ENCODE measurements at regions not wholly inside any gene's neighbourhood (a gene's known extent, or its start where the extent isn't known, plus 50 kb on each side); places are given as distances from the start of the nearest gene placed in this dataset.

- H3K27ac Mint-ChIP-seq: no peak overlapping the region
- no CpG with 5 or more reads among the region's 1 CpG for WGBS (ENCODE audit: insufficient coverage)
Measured at GRCh38 chr4:31298737-31299136, 578.6 kb downstream of the PCDH7 start.

GRCh38 chr4:31307029-31307428 is 586.9 kb downstream of the PCDH7 start:
- Mint-ChIP-seq H3K4me3 (no peak overlapping the region), H3K4me1 (no peaks in the 10 kb centered on the region)
- H3K36me3 ChIP-seq (replicated peaks in 1 of 2; ENCODE audit: control insufficient read depth in 1 of 2, insufficient read depth in 2 of 2, low read length in 2 of 2): no peaks in the 10 kb centered on the region

More at GRCh38 chr4:31298737-31299136, 578.6 kb downstream of the PCDH7 start:
- H3K36me3 ChIP-seq (replicated peaks in 1 of 2; ENCODE audit: control insufficient read depth in 1 of 2, insufficient read depth in 2 of 2, low read length in 2 of 2): no peaks in the 10 kb centered on the region
- Mint-ChIP-seq H3K4me3 (no peak overlapping the region), H3K27me3 (ENCODE audit: low read depth in 3 of 3) (no peaks in the 10 kb centered on the region), H3K36me3 (no peaks in the 10 kb centered on the region), H3K9me3 (peaks cover 0 to 4% (median 0%) of the 10 kb centered on the region in 7 donors), H3K4me1 (no peaks in the 10 kb centered on the region)
- H3K9ac ChIP-seq (ENCODE audit: insufficient read depth, low read length, poor library complexity, severe bottlenecking): no peak overlapping the region
- DNase-seq: no peak
- H3K79me2 ChIP-seq (ENCODE audit: insufficient read depth, low read length): no peaks in the 10 kb centered on the region
- no peak for TF ChIP-seq CTCF (IDR thresholded peaks at IDR 0.05)
- no peak overlapping the region for H3K27ac ChIP-seq (ENCODE audit: low read depth in 1 of 2, low read length in 2 of 2)
- no peak overlapping the region for H3K4me2 ChIP-seq (replicated peaks; ENCODE audit: extremely low read depth, low read length, poor library complexity, severe bottlenecking)
- H2AFZ ChIP-seq (ENCODE audit: insufficient read depth, low read depth, low read length, poor library complexity, severe bottlenecking): no peak overlapping the region
- H4K20me1 ChIP-seq (ENCODE audit: insufficient read depth, low read length): no peaks in the 10 kb centered on the region
- no peaks in the 10 kb centered on the region for H3K4me1 ChIP-seq (ENCODE audit: control insufficient read depth in 1 of 2, insufficient read depth in 2 of 2, low read length in 2 of 2)
- no peaks in the 10 kb centered on the region for H3K27me3 ChIP-seq (ENCODE audit: control insufficient read depth in 2 of 2, insufficient read depth in 2 of 2, low read length in 2 of 2)
- no peak overlapping the region for H3K4me3 ChIP-seq (replicated peaks in 1 of 3; ENCODE audit: low read depth in 2 of 3, low read length in 3 of 3)
- intact Hi-C loops (cut with micrococcal nuclease): no loop called here
- H3K9me3 ChIP-seq (replicated peaks in 1 of 2; ENCODE audit: control insufficient read depth in 1 of 2, insufficient read depth in 1 of 2, low read length in 2 of 2): peaks cover 0 to 2% of the 10 kb centered on the region in 2 donors

More at GRCh38 chr4:31307029-31307428, 586.9 kb downstream of the PCDH7 start:
- Histone ChIP-seq H3K9ac (ENCODE audit: insufficient read depth, low read length, poor library complexity, severe bottlenecking) (no peak overlapping the region), H3K4me2 (replicated peaks; ENCODE audit: extremely low read depth, low read length, poor library complexity, severe bottlenecking) (no peak overlapping the region), H4K20me1 (ENCODE audit: insufficient read depth, low read length) (no peaks in the 10 kb centered on the region), H3K27me3 (ENCODE audit: control insufficient read depth in 2 of 2, insufficient read depth in 2 of 2, low read length in 2 of 2) (no peaks in the 10 kb centered on the region), H3K9me3 (replicated peaks in 1 of 2; ENCODE audit: control insufficient read depth in 1 of 2, insufficient read depth in 1 of 2, low read length in 2 of 2) (peaks cover 0 to 2% of the 10 kb centered on the region in 2 donors), H3K4me3 (replicated peaks in 1 of 3; ENCODE audit: low read depth in 2 of 3, low read length in 3 of 3) (no peak overlapping the region), H3K79me2 (ENCODE audit: insufficient read depth, low read length) (no peaks in the 10 kb centered on the region), H3K27ac (ENCODE audit: low read depth in 1 of 2, low read length in 2 of 2) (no peak overlapping the region), H3K4me1 (ENCODE audit: control insufficient read depth in 1 of 2, insufficient read depth in 2 of 2, low read length in 2 of 2) (no peaks in the 10 kb centered on the region), H2AFZ (ENCODE audit: insufficient read depth, low read depth, low read length, poor library complexity, severe bottlenecking) (no peak overlapping the region)
- WGBS (ENCODE audit: insufficient coverage): 94% methylated on average over 3 of the region's 5 CpGs
- Mint-ChIP-seq H3K27ac (no peak overlapping the region), H3K9me3 (peaks cover 0 to 8% (median 2%) of the 10 kb centered on the region in 7 donors), H3K36me3 (no peaks in the 10 kb centered on the region), H3K27me3 (ENCODE audit: low read depth in 3 of 3) (no peaks in the 10 kb centered on the region)
- no peak for TF ChIP-seq CTCF (IDR thresholded peaks at IDR 0.05)
- DNase-seq: no peak
- intact Hi-C loops (cut with micrococcal nuclease): no loop called here
